Lung (tissue), 11 donors: ENCODE measurements at regions not wholly inside any gene's neighbourhood (a gene's known extent, or its start where the extent isn't known, plus 50 kb on each side); places are given as distances from the start of the nearest gene placed in this dataset.

Experiments
- ATAC-seq: fragments of 200-7000 bp; cut with Tn5 transposase; one replicate; pipeline ENCODE4 v1.9.1; 2020; ENCODE audit warnings: moderate number of reproducible peaks; ENCODE audit not compliant: insufficient read depth, low FRiP score
- DNase-seq, 3 donors: peaks; one replicate each; pipeline ENCODE4 v3.0.0-alpha.2; 2013 to 2017
- H3K27ac ChIP-seq, 2 donors: one replicate each; pipeline ENCODE4 v1.5.1; 2013; ENCODE audit warnings: mild to moderate bottlenecking in 2 of 2, moderate library complexity in 2 of 2, control low read depth in 1 of 2, inconsistent platforms in 1 of 2, low read depth in 1 of 2, low read length in 1 of 2
- H3K27me3 ChIP-seq, 3 donors: one replicate each; pipeline ENCODE4 v1.5.1; 2013; ENCODE audit warnings: low read length in 2 of 3; ENCODE audit not compliant: control insufficient read depth in 3 of 3, insufficient read depth in 3 of 3
- H3K36me3 ChIP-seq, 4 donors: one replicate each; pipeline ENCODE4 v1.5.1; 2013; ENCODE audit warnings: low read length in 4 of 4, mild to moderate bottlenecking in 1 of 4, moderate library complexity in 1 of 4; ENCODE audit not compliant: control insufficient read depth in 4 of 4, insufficient read depth in 4 of 4
- H3K4me1 ChIP-seq, 5 donors: one replicate each; pipeline ENCODE4 v1.5.1; 2013; ENCODE audit warnings: low read length in 5 of 5, mild to moderate bottlenecking in 2 of 5, moderate library complexity in 1 of 5; ENCODE audit not compliant: control insufficient read depth in 5 of 5, insufficient read depth in 5 of 5
- H3K4me3 ChIP-seq: one replicate; pipeline ENCODE4 v1.5.1; 2013; ENCODE audit warnings: mild to moderate bottlenecking, control low read depth, moderate library complexity
- H3K9ac ChIP-seq, 2 donors: one replicate each; pipeline ENCODE4 v1.5.1; 2013; ENCODE audit warnings: low read length in 2 of 2, control low read depth in 1 of 2; ENCODE audit not compliant: insufficient read depth in 1 of 2
- H3K9me3 ChIP-seq, 4 donors: one replicate each; pipeline ENCODE4 v1.5.1; 2013; ENCODE audit warnings: low read length in 3 of 4, mild to moderate bottlenecking in 1 of 4, moderate library complexity in 1 of 4; ENCODE audit not compliant: control insufficient read depth in 4 of 4, insufficient read depth in 3 of 4
- WGBS, 2 donors: extraction: QIAGEN DNeasy Blood & Tissue Kit; methylation state at CpG; one replicate each; pipeline ENCODE4 v1.1.7; 2013; 5-methylcytosine and 5-hydroxymethylcytosine counted together
- TF ChIP-seq, protein P1 (sequence below): IDR thresholded peaks from 2 replicates; pipeline ENCODE4 v1.5.1; 2012; ENCODE audit warnings: mild to moderate bottlenecking; ENCODE audit errors: control extremely low read depth, extremely low read depth
- donor health status: control.
- donor health status: control.
- donor health status: Bipolar disorder and iron deficiency.
- donor health status: healthy.
- donor health status: DM: yes; HTN: yes; CAD: no.

- Histone ChIP-seq H3K27ac (no peak overlapping the region), H3K9ac (no peak overlapping the region), H3K27me3 (no peaks in the 10 kb centered on the region), H3K36me3 (no peaks in the 10 kb centered on the region), H3K4me3 (no peak overlapping the region), H3K4me1 (no peaks in the 10 kb centered on the region), H3K9me3 (no peaks in the 10 kb centered on the region)
- TF ChIP-seq, protein P1, sequence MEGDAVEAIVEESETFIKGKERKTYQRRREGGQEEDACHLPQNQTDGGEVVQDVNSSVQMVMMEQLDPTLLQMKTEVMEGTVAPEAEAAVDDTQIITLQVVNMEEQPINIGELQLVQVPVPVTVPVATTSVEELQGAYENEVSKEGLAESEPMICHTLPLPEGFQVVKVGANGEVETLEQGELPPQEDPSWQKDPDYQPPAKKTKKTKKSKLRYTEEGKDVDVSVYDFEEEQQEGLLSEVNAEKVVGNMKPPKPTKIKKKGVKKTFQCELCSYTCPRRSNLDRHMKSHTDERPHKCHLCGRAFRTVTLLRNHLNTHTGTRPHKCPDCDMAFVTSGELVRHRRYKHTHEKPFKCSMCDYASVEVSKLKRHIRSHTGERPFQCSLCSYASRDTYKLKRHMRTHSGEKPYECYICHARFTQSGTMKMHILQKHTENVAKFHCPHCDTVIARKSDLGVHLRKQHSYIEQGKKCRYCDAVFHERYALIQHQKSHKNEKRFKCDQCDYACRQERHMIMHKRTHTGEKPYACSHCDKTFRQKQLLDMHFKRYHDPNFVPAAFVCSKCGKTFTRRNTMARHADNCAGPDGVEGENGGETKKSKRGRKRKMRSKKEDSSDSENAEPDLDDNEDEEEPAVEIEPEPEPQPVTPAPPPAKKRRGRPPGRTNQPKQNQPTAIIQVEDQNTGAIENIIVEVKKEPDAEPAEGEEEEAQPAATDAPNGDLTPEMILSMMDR, result no peak
- ATAC-seq (no peak), DNase-seq (no peak)
- WGBS, 2 donors, result 88 to 89% methylated on average over 5 of the region's 5 CpGs
Observed at GRCh38 chr7:17440831-17441230, 142.4 kb downstream of the AHR start.

- ATAC-seq, result no peak
- no peak for DNase-seq
- H3K4me1 ChIP-seq, result no peaks in the 10 kb centered on the region
Observed at GRCh38 chr7:17441557-17441956, 143.1 kb downstream of the AHR start.

GRCh38 chr7:17444151-17444550 is 145.7 kb downstream of the AHR start:
- no peak overlapping the region for H3K27ac ChIP-seq
- no peak overlapping the region for H3K4me3 ChIP-seq
- H3K27me3 ChIP-seq, result no peaks in the 10 kb centered on the region
- TF ChIP-seq, protein P1, result no peak
- no peak overlapping the region for H3K9ac ChIP-seq
- H3K9me3 ChIP-seq, result peaks cover 0 to 9% (median 3%) of the 10 kb centered on the region in 4 donors
- no peaks in the 10 kb centered on the region for H3K4me1 ChIP-seq
- H3K36me3 ChIP-seq, result no peaks in the 10 kb centered on the region
- ATAC-seq, result no peak
- DNase-seq, result no peak
- WGBS, 2 donors, result 71 to 79% methylated on average over 2 of the region's 2 CpGs

More at GRCh38 chr7:17441557-17441956, 143.1 kb downstream of the AHR start:
- Histone ChIP-seq H3K27ac (no peak overlapping the region), H3K27me3 (no peaks in the 10 kb centered on the region), H3K4me3 (no peak overlapping the region), H3K36me3 (no peaks in the 10 kb centered on the region), H3K9me3 (no peaks in the 10 kb centered on the region), H3K9ac (no peak overlapping the region)
- TF ChIP-seq, protein P1, result no peak

- Histone ChIP-seq H3K27me3 (no peaks in the 10 kb centered on the region), H3K9me3 (peaks cover 0 to 9% (median 3%) of the 10 kb centered on the region in 4 donors), H3K27ac (no peak overlapping the region), H3K4me3 (no peak overlapping the region), H3K36me3 (no peaks in the 10 kb centered on the region), H3K9ac (no peak overlapping the region), H3K4me1 (no peaks in the 10 kb centered on the region)
- ATAC-seq, result peak; percentile 60
- 25 to 66% methylated on average over 1 of the region's 1 CpG for WGBS, 2 donors
- TF ChIP-seq, protein P1, result no peak
- DNase-seq, result no peak
Observed at GRCh38 chr7:17444673-17445072, 146.2 kb downstream of the AHR start.
